H9 (cell line): ENCODE measurements at regions not wholly inside any gene's neighbourhood (a gene's known extent, or its start where the extent isn't known, plus 50 kb on each side); places are given as distances from the start of the nearest gene placed in this dataset.

Experiments used
- DNase-seq: peaks from one replicate; pipeline ENCODE4 v3.0.0-alpha.2; 2017
- H2AFZ ChIP-seq: one replicate; pipeline ENCODE4 v1.6.1; 2013; ENCODE audit warnings: mild to moderate bottlenecking, low read length, control low read depth, moderate library complexity
- H2AK5ac ChIP-seq: 2 replicates; pipeline ENCODE4 v1.6.1; 2013; ENCODE audit warnings: low read length, control low read depth, mixed read lengths; ENCODE audit not compliant: insufficient read length
- H2BK120ac ChIP-seq: one replicate; pipeline ENCODE4 v1.6.1; 2013; ENCODE audit warnings: low read depth, mild to moderate bottlenecking, low read length, control low read depth, inconsistent platforms; ENCODE audit not compliant: poor library complexity, severe bottlenecking
- H2BK12ac ChIP-seq: 2 replicates; pipeline ENCODE4 v1.6.1; 2013; ENCODE audit warnings: low read length, control low read depth, mixed read lengths, low read depth; ENCODE audit not compliant: insufficient read length
- H2BK15ac ChIP-seq: 2 replicates; pipeline ENCODE4 v1.6.1; 2013; ENCODE audit warnings: low read depth, low read length, control low read depth
- H2BK20ac ChIP-seq: one replicate; pipeline ENCODE4 v1.6.1; 2013; ENCODE audit warnings: low read depth, mild to moderate bottlenecking, low read length, control low read depth, inconsistent platforms; ENCODE audit not compliant: poor library complexity, severe bottlenecking
- H2BK5ac ChIP-seq: 2 replicates; pipeline ENCODE4 v1.6.1; 2013; ENCODE audit warnings: low read length, control low read depth, mixed read lengths; ENCODE audit not compliant: insufficient read length
- H3K14ac ChIP-seq: 2 replicates; pipeline ENCODE4 v1.6.1; 2013; ENCODE audit warnings: low read length, control low read depth; ENCODE audit not compliant: insufficient read depth
- H3K18ac ChIP-seq: 2 replicates; pipeline ENCODE4 v1.6.1; 2013; ENCODE audit warnings: low read depth, mild to moderate bottlenecking, mixed read lengths, low read length, control low read depth; ENCODE audit not compliant: insufficient read length
- H3K23ac ChIP-seq: 2 replicates; pipeline ENCODE4 v1.6.1; 2013; ENCODE audit warnings: low read length, control low read depth, mixed read lengths, low read depth; ENCODE audit not compliant: insufficient read length
- H3K23me2 ChIP-seq: 2 replicates; pipeline ENCODE4 v1.6.1; 2013; ENCODE audit warnings: low read depth, mild to moderate bottlenecking, mixed read lengths, low read length, control low read depth; ENCODE audit not compliant: insufficient read length, poor library complexity, severe bottlenecking
- H3K27ac ChIP-seq: 2 replicates; pipeline ENCODE4 v1.5.1; 2013; ENCODE audit warnings: low read length, control low read depth, mixed read lengths, low read depth; ENCODE audit not compliant: insufficient read length
- H3K27me3 ChIP-seq: 2 replicates; pipeline ENCODE4 v1.6.1; 2013; ENCODE audit warnings: low read length, control low read depth, inconsistent platforms; ENCODE audit not compliant: insufficient read depth
- H3K4ac ChIP-seq: 2 replicates; pipeline ENCODE4 v1.6.1; 2013; ENCODE audit warnings: low read depth, mild to moderate bottlenecking, control low read depth, inconsistent platforms, low read length, moderate library complexity
- H3K4me1 ChIP-seq: 2 replicates; pipeline ENCODE4 v1.6.1; 2013; ENCODE audit warnings: low read length, control low read depth, inconsistent platforms; ENCODE audit not compliant: insufficient read depth
- H3K4me2 ChIP-seq: 2 replicates; pipeline ENCODE4 v1.6.1; 2013; ENCODE audit warnings: low read length, control low read depth, mixed read lengths; ENCODE audit not compliant: insufficient read length, insufficient read depth
- H3K56ac ChIP-seq: 2 replicates; pipeline ENCODE4 v1.6.1; 2013; ENCODE audit warnings: low read depth, mild to moderate bottlenecking, mixed read lengths, low read length, control low read depth; ENCODE audit not compliant: insufficient read length
- H3K79me1 ChIP-seq: 2 replicates; pipeline ENCODE4 v1.6.1; 2013; ENCODE audit warnings: low read depth, mild to moderate bottlenecking, moderate library complexity, low read length, control low read depth, inconsistent platforms; ENCODE audit not compliant: insufficient read depth, poor library complexity, severe bottlenecking
- H3K79me2 ChIP-seq: 2 replicates; pipeline ENCODE4 v1.6.1; 2013; ENCODE audit warnings: low read length, control low read depth, inconsistent platforms; ENCODE audit not compliant: insufficient read depth
- H3K9ac ChIP-seq: 2 replicates; pipeline ENCODE4 v1.6.1; 2013; ENCODE audit warnings: low read length, control low read depth, mixed read lengths; ENCODE audit not compliant: insufficient read length; ENCODE audit errors: extremely low read depth
- H3K9me3 ChIP-seq: one replicate; pipeline ENCODE4 v1.6.1; 2013; ENCODE audit warnings: low read depth, low read length, inconsistent platforms; ENCODE audit not compliant: control insufficient read depth
- H3T11ph ChIP-seq: one replicate; pipeline ENCODE4 v1.6.1; 2013; ENCODE audit warnings: mild to moderate bottlenecking, low read length, control low read depth, inconsistent platforms
- H4K20me1 ChIP-seq: one replicate; pipeline ENCODE4 v1.6.1; 2013; ENCODE audit not compliant: control insufficient read depth, insufficient read length, insufficient read depth
- H4K5ac ChIP-seq: 2 replicates; pipeline ENCODE4 v1.6.1; 2013; ENCODE audit warnings: low read depth, mild to moderate bottlenecking, mixed read lengths, low read length, control low read depth; ENCODE audit not compliant: insufficient read length
- H4K8ac ChIP-seq: replicated peaks from 2 replicates; pipeline ENCODE4 v1.6.1; 2013; ENCODE audit warnings: low read length, control low read depth, mixed read lengths, low read depth; ENCODE audit not compliant: insufficient read length
- H4K91ac ChIP-seq: 2 replicates; pipeline ENCODE4 v1.6.1; 2013; ENCODE audit warnings: low read depth, mild to moderate bottlenecking, moderate library complexity, mixed read lengths, low read length, control low read depth; ENCODE audit not compliant: insufficient read length
- H3K27ac Mint-ChIP-seq, 3 experiments: 2 replicates in 2 of 3; 3 replicates in 1 of 3; pipeline ENCODE4 v1.8.0; 2020 to 2021; ENCODE audit warnings: mixed read lengths in 3 of 3, mild to moderate bottlenecking in 1 of 3, moderate library complexity in 1 of 3
- H3K27me3 Mint-ChIP-seq: 2 replicates; pipeline ENCODE4 v1.8.0; 2021; ENCODE audit warnings: low read depth, mild to moderate bottlenecking, moderate library complexity, mixed read lengths
- H3K36me3 Mint-ChIP-seq, 3 experiments: 2 replicates in 2 of 3; 3 replicates in 1 of 3; pipeline ENCODE4 v1.8.0; 2020 to 2021; ENCODE audit warnings: low read depth in 3 of 3, mixed read lengths in 3 of 3; ENCODE audit not compliant: insufficient read depth in 1 of 3
- H3K4me1 Mint-ChIP-seq, 2 experiments: 2 replicates each; pipeline ENCODE4 v1.8.0; 2020; ENCODE audit warnings: mixed read lengths in 2 of 2
- H3K4me3 Mint-ChIP-seq, 2 experiments: 2 replicates in 1 of 2; 3 replicates in 1 of 2; pipeline ENCODE4 v1.8.0; 2020 to 2021; ENCODE audit warnings: mild to moderate bottlenecking in 2 of 2, mixed read lengths in 2 of 2, moderate library complexity in 1 of 2
- H3K9me3 Mint-ChIP-seq, 2 experiments: 2 replicates in 1 of 2; 3 replicates in 1 of 2; pipeline ENCODE4 v1.8.0; 2020; ENCODE audit warnings: mild to moderate bottlenecking in 2 of 2, mixed read lengths in 2 of 2, moderate library complexity in 1 of 2
- WGBS: extraction: QIAGEN DNeasy Blood & Tissue Kit; methylation state at CpG from one replicate; pipeline ENCODE4 v1.1.7; 2013; ENCODE audit warnings: missing lambda C conversion rate, low lambda C conversion rate, mixed read lengths; ENCODE audit not compliant: insufficient read length; ENCODE audit errors: extremely low coverage; 5-methylcytosine and 5-hydroxymethylcytosine counted together
- TF ChIP-seq, protein P1 (sequence below): fragments of 200-600 bp; sonication (generic); conservative IDR thresholded peaks from 3 replicates; pipeline ENCODE4 v1.8.0; 2021; ENCODE audit warnings: antibody characterized with exemption, mild to moderate bottlenecking

GRCh38 chr3:159102001-159102400, 300.1 kb downstream of the MFSD1 start:
- Mint-ChIP-seq H3K9me3 (peaks cover 0 to 4% of the 10 kb centered on the region in 2 experiments; a peak in 2 of 5 replicates), H3K4me3 (no peak overlapping the region), H3K27me3 (no peaks in the 10 kb centered on the region), H3K36me3 (peaks cover 0 to 6% (median 5%) of the 10 kb centered on the region in 3 experiments; a peak in 4 of 7 replicates), H3K4me1 (peaks cover 2 to 6% of the 10 kb centered on the region in 2 experiments), H3K27ac (no peak overlapping the region)
- Histone ChIP-seq H2AK5ac (no peak overlapping the region), H3K56ac (no peak overlapping the region), H4K5ac (no peak overlapping the region), H2AFZ (no peak overlapping the region), H4K20me1 (no peaks in the 10 kb centered on the region), H2BK15ac (no peak overlapping the region), H2BK5ac (no peak overlapping the region), H4K8ac (no peak overlapping the region), H4K91ac (no peak overlapping the region), H3K4me1 (no peaks in the 10 kb centered on the region), H3K27me3 (no peaks in the 10 kb centered on the region), H3K27ac (no peak overlapping the region), H3K4ac (no peak overlapping the region), H2BK120ac (no peak overlapping the region), H3K18ac (no peak overlapping the region), H3K79me2 (no peaks in the 10 kb centered on the region), H3K14ac (no peak overlapping the region), H2BK20ac (no peak overlapping the region), H3K23me2 (no peaks in the 10 kb centered on the region), H3K79me1 (no peaks in the 10 kb centered on the region), H3T11ph (no peak overlapping the region), H3K9me3 (no peaks in the 10 kb centered on the region), H2BK12ac (no peak overlapping the region), H3K4me2 (no peak overlapping the region), H3K23ac (no peak overlapping the region), H3K9ac (no peak overlapping the region)
- TF ChIP-seq, protein P1, sequence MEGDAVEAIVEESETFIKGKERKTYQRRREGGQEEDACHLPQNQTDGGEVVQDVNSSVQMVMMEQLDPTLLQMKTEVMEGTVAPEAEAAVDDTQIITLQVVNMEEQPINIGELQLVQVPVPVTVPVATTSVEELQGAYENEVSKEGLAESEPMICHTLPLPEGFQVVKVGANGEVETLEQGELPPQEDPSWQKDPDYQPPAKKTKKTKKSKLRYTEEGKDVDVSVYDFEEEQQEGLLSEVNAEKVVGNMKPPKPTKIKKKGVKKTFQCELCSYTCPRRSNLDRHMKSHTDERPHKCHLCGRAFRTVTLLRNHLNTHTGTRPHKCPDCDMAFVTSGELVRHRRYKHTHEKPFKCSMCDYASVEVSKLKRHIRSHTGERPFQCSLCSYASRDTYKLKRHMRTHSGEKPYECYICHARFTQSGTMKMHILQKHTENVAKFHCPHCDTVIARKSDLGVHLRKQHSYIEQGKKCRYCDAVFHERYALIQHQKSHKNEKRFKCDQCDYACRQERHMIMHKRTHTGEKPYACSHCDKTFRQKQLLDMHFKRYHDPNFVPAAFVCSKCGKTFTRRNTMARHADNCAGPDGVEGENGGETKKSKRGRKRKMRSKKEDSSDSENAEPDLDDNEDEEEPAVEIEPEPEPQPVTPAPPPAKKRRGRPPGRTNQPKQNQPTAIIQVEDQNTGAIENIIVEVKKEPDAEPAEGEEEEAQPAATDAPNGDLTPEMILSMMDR, result no peak
- WGBS, result no CpG with 5 or more reads among the region's 1 CpG
- no peak for DNase-seq
